WI38 (cell line): ENCODE measurements at regions not wholly inside any gene's neighbourhood (a gene's known extent, or its start where the extent isn't known, plus 50 kb on each side); places are given as distances from the start of the nearest gene placed in this dataset.

Experiments used
- H3K4me3 ChIP-seq: 2 replicates; pipeline ENCODE4 v1.5.1; 2011; ENCODE audit warnings: low read depth, mild to moderate bottlenecking, control low read depth, low read length
- CTCF ChIP-seq: IDR thresholded peaks from 2 replicates; pipeline ENCODE4 v1.5.1; 2012; ENCODE audit warnings: low read depth, mild to moderate bottlenecking, control low read depth, low read length

GRCh38 chr6:118746825-118747174 is 95.4 kb upstream of the CEP85L start:
- no peak overlapping the region for H3K4me3 ChIP-seq
- TF ChIP-seq CTCF = no peak

- no peak for TF ChIP-seq CTCF
- H3K4me3 ChIP-seq = no peak overlapping the region
Observed at GRCh38 chr6:118746145-118746824, 94.9 kb upstream of the CEP85L start.

- TF ChIP-seq CTCF = no peak
- no peak overlapping the region for H3K4me3 ChIP-seq
Observed at GRCh38 chr6:118745156-118745555, 93.8 kb upstream of the CEP85L start.

- no peak for TF ChIP-seq CTCF
- no peak overlapping the region for H3K4me3 ChIP-seq
Observed at GRCh38 chr6:118744261-118744941, 93.0 kb upstream of the CEP85L start.

GRCh38 chr6:118743746-118744145 is 92.4 kb upstream of the CEP85L start:
- no peak for TF ChIP-seq CTCF
- no peak overlapping the region for H3K4me3 ChIP-seq

GRCh38 chr6:118740372-118740771 is 89.0 kb upstream of the CEP85L start:
- TF ChIP-seq CTCF = no peak
- no peak overlapping the region for H3K4me3 ChIP-seq

- no peak overlapping the region for H3K4me3 ChIP-seq
- no peak for TF ChIP-seq CTCF
Observed at GRCh38 chr6:118739696-118740353, 88.4 kb upstream of the CEP85L start.
